Activated B cell treated with CpG ODN at 0.5 μM for 24 hours (primary cell): ENCODE measurements at regions not wholly inside any gene's neighbourhood (a gene's known extent, or its start where the extent isn't known, plus 50 kb on each side); places are given as distances from the start of the nearest gene placed in this dataset.

ENCODE experiments used
- ATAC-seq: fragments of 200-7000 bp; cut with Tn5 transposase; one replicate; pipeline ENCODE4 v1.10.0; 2021; ENCODE audit warnings: low read depth, mild to moderate bottlenecking, moderate library complexity
- CTCF ChIA-PET: fragments of 350-600 bp; sonication (Branson Sonifier 250); formaldehyde crosslinking; loops from one replicate; lab custom pipeline; 2021; ENCODE audit warnings: antibody characterized with exemption; lab: Charles Lee
- POLR2A ChIA-PET: fragments of 350-600 bp; sonication (Branson Sonifier 250); formaldehyde crosslinking; loops from one replicate; lab custom pipeline; 2021; ENCODE audit warnings: antibody characterized with exemption; lab: Charles Lee
- DNase-seq: peaks from one replicate; pipeline ENCODE4 v3.0.0; 2022
- H3K27ac Mint-ChIP-seq: one replicate; pipeline ENCODE4 v1.8.0; 2020; ENCODE audit warnings: mixed read lengths
- H3K27me3 Mint-ChIP-seq: one replicate; pipeline ENCODE4 v1.8.0; 2021; ENCODE audit warnings: mixed read lengths
- H3K36me3 Mint-ChIP-seq: one replicate; pipeline ENCODE4 v1.8.0; 2021; ENCODE audit warnings: low read depth, mixed read lengths
- H3K4me1 Mint-ChIP-seq: one replicate; pipeline ENCODE4 v1.8.0; 2021; ENCODE audit warnings: mixed read lengths
- H3K4me3 Mint-ChIP-seq: one replicate; pipeline ENCODE4 v1.8.0; 2020; ENCODE audit warnings: mild to moderate bottlenecking, mixed read lengths
- H3K9me3 Mint-ChIP-seq: one replicate; pipeline ENCODE4 v1.8.0; 2020; ENCODE audit warnings: mixed read lengths
- intact Hi-C: fragments of 100-400 bp; cut with micrococcal nuclease; formaldehyde crosslinking; loops from one replicate; pipeline ENCODE4 v1.15.1; 2024
- TF ChIP-seq, protein P1 (sequence below): fragments of 200-600 bp; IDR thresholded peaks from one replicate; pipeline ENCODE4 v1.8.0; 2022; ENCODE audit warnings: antibody characterized with exemption, mild to moderate bottlenecking

DNA sequence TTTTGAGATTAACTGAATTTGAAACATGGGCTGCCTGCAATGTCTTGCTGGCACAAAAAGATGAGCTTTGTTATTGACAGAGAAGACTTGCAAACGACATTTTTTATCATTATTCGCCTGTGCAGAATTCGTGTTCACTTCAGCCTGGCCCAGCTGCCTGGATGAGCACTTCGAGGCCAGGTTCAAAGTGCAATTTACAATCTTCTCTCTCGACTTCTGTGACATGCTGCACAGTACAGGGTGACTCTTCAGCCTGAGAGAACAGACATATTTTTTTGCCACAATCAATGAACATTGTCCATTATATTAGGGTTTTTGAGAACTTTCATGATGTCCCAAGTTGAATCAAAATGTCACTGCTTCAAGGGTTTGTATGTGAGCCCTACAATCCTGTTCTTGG, 616.5 kb downstream of the SMARCA1 start:
- no peak overlapping the region for H3K27ac Mint-ChIP-seq
- intact Hi-C loops, result no loop called here
- POLR2A ChIA-PET, result no interaction called here

DNA sequence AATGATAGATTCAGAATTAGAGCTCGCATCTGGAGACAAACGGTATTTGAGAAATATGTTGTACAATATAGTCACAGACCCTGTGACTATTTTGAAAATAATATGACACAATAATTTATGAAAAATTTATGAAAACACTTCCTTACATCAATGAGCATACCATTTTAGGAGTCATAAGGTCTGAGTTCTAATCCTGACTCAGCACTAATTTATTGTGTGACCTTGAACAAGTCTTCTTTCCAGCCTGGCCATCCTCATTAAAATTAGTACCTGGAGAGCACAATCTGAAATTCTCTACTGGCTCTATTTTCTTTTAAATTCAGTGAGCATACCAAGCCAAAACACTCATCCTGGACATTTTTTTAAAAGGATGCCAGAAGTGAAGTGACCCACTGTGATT, 622.3 kb downstream of the SMARCA1 start:
- H3K36me3 Mint-ChIP-seq, result no peaks in the 10 kb centered on the region
- H3K9me3 Mint-ChIP-seq, result peaks cover 3% of the 10 kb centered on the region
- DNase-seq (no peak), ATAC-seq (no peak)
- ChIA-PET CTCF (no interaction called here), POLR2A (no interaction called here)
- TF ChIP-seq, protein P1, sequence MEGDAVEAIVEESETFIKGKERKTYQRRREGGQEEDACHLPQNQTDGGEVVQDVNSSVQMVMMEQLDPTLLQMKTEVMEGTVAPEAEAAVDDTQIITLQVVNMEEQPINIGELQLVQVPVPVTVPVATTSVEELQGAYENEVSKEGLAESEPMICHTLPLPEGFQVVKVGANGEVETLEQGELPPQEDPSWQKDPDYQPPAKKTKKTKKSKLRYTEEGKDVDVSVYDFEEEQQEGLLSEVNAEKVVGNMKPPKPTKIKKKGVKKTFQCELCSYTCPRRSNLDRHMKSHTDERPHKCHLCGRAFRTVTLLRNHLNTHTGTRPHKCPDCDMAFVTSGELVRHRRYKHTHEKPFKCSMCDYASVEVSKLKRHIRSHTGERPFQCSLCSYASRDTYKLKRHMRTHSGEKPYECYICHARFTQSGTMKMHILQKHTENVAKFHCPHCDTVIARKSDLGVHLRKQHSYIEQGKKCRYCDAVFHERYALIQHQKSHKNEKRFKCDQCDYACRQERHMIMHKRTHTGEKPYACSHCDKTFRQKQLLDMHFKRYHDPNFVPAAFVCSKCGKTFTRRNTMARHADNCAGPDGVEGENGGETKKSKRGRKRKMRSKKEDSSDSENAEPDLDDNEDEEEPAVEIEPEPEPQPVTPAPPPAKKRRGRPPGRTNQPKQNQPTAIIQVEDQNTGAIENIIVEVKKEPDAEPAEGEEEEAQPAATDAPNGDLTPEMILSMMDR, result no peak
- H3K4me1 Mint-ChIP-seq, result no peaks in the 10 kb centered on the region
- no peak overlapping the region for H3K4me3 Mint-ChIP-seq
- H3K27me3 Mint-ChIP-seq, result no peaks in the 10 kb centered on the region
- intact Hi-C loops, result no loop called here
- H3K27ac Mint-ChIP-seq, result no peak overlapping the region

More for the DNA sequence above, 616.5 kb downstream of the SMARCA1 start:
- Mint-ChIP-seq H3K4me1 (no peaks in the 10 kb centered on the region), H3K9me3 (no peaks in the 10 kb centered on the region), H3K4me3 (no peak overlapping the region), H3K27me3 (no peaks in the 10 kb centered on the region), H3K36me3 (no peaks in the 10 kb centered on the region)
- ATAC-seq, result no peak
- CTCF ChIA-PET, result no interaction called here
- TF ChIP-seq, protein P1, result no peak
- DNase-seq, result no peak

DNA sequence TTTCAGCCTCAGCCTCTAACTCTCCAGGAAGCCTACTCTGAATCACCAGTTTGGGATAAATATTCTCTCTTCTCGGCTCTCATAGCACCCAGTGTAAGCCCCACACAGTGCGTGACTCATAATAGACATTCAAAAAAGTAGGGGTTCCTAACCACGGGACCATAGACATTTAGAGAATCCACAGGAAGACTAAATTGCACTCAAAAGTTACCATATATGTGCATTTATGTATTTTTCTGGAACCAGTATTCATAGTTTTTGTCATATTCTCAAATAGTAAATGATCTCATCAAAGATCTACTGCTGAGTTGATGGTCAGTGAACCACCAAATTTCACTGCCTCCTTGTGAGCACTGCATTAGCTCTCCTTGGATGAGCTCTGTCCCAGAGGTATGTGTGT, 625.7 kb downstream of the SMARCA1 start:
- H3K4me3 Mint-ChIP-seq, result no peak overlapping the region
- CTCF ChIA-PET, result no interaction called here
- POLR2A ChIA-PET, result no interaction called here
- intact Hi-C loops, result no loop called here
- H3K4me1 Mint-ChIP-seq, result no peaks in the 10 kb centered on the region
- TF ChIP-seq, protein P1, result no peak
- DNase-seq (no peak), ATAC-seq (no peak)
- no peaks in the 10 kb centered on the region for H3K27me3 Mint-ChIP-seq
- no peaks in the 10 kb centered on the region for H3K36me3 Mint-ChIP-seq
- H3K9me3 Mint-ChIP-seq, result peaks cover 3% of the 10 kb centered on the region
- H3K27ac Mint-ChIP-seq, result no peak overlapping the region

DNA sequence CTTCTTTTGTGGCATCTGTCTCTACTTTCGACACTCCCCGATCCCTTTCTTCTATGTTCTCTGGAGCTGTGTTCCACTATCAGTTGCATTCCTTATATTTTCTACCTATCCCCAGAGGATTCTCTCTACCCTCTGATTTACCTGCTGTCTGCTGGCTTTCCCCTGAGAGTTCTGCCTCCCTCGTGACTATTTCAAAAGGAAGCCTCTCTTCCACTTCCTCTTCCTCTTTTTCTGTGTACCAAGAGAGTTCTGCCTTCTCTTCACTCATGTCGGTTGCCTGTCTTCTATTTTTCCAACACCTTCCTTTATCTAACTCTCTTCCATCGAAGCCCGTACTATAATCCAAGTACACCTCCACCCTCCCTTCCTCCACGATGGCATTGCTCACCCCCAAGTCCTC, 631.7 kb downstream of the SMARCA1 start:
- ChIA-PET CTCF (no interaction called here), POLR2A (no interaction called here)
- Mint-ChIP-seq H3K27me3 (no peaks in the 10 kb centered on the region), H3K4me1 (no peaks in the 10 kb centered on the region), H3K36me3 (no peaks in the 10 kb centered on the region), H3K9me3 (no peaks in the 10 kb centered on the region), H3K4me3 (no peak overlapping the region), H3K27ac (no peak overlapping the region)
- DNase-seq (no peak), ATAC-seq (no peak)
- intact Hi-C loops, result no loop called here
- TF ChIP-seq, protein P1, result no peak

DNA sequence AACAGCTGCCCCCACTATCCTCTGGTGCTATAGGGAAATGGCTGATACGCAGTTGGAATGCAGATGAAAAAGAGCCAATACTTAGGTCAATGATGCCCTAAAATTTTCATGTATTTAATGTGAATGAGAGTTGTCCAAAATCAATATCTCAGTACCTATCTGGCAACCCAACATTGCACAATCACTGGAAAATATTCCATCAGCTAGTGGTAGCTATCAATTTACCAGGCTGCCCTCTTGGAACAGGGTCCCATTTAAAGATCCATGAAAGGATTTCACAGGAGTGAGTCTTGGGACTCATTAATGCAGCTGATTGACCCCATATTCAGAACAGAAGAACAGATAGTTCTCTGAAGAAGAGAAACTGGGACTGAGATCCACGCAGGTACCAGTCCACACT, 638.9 kb downstream of the SMARCA1 start:
- POLR2A ChIA-PET, result no interaction called here
- CTCF ChIA-PET, result no interaction called here
- TF ChIP-seq, protein P1, result no peak
- DNase-seq (no peak), ATAC-seq (no peak)
- H3K4me3 Mint-ChIP-seq, result no peak overlapping the region
- H3K9me3 Mint-ChIP-seq, result no peaks in the 10 kb centered on the region
- intact Hi-C loops, result no loop called here
- H3K4me1 Mint-ChIP-seq, result no peaks in the 10 kb centered on the region
- H3K27me3 Mint-ChIP-seq, result no peaks in the 10 kb centered on the region
- H3K27ac Mint-ChIP-seq, result no peak overlapping the region
- H3K36me3 Mint-ChIP-seq, result no peaks in the 10 kb centered on the region
